ENCODE measurements at regions not wholly inside any gene's neighbourhood (a gene's known extent, or its start where the extent isn't known, plus 50 kb on each side); places are given as distances from the start of the nearest gene placed in this dataset.

DNA sequence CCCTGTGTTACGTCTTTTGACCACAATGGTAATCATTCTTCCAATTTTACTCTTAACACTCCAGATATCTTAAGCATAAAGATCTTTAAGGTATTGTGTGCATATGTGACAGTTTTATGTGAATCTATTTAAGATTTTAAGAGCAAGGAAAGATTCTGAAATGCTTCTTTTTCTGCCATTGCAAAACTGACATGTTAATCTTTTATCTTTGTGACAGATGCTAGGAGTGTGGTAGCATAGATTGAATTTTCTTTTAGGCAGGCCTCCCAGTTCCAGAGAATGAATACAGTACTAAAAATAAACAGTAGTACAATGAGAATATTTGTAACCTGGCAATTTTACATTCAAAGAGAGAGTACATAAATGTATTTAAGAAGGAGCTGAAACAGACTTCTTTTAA is 232.5 kb upstream of the ZSWIM2 start:
- H3K79me1 ChIP-seq (ENCODE audit: low read depth in 1 of 2, low read length in 2 of 2), result no peaks in the 10 kb centered on the region
- in situ Hi-C loops (cut with MboI; ENCODE audit: low sequenced_read_pairs) (no loop called here), intact Hi-C loops (cut with micrococcal nuclease) (no loop called here), dilution Hi-C loops (cut with HindIII; ENCODE audit: low sequenced_read_pairs, unreplicated experiment) (no loop called here)
- no peak overlapping the region for H2AK9ac ChIP-seq (replicated peaks; ENCODE audit: low read depth, low read length, poor library complexity)
- H2AK5ac ChIP-seq (ENCODE audit: low read depth, low read length), result no peak overlapping the region
- H3K4me3 ChIP-seq (ENCODE audit: insufficient read depth, low read depth, low read length), result no peak overlapping the region
- no peak overlapping the region for H2AFZ ChIP-seq (replicated peaks; ENCODE audit: low read length, poor library complexity)
- TF ChIP-seq BHLHE40 (IDR thresholded peaks at IDR 0.05; ENCODE audit: low read depth, low read length) (no peak), SMC3 (IDR thresholded peaks at IDR 0.05; ENCODE audit: low read depth, low read length) (no peak), MAZ (IDR thresholded peaks at IDR 0.05; ENCODE audit: borderline replicate concordance, low read depth, low read length) (no peak), CEBPB (IDR thresholded peaks at IDR 0.05; ENCODE audit: low read depth, low read length) (no peak), MAFK (IDR thresholded peaks at IDR 0.05; ENCODE audit: low read depth, low read length) (no peak)
- no peak overlapping the region for H3K4ac ChIP-seq (ENCODE audit: low read depth, low read length)
- H2BK20ac ChIP-seq (ENCODE audit: low read depth, low read length), result no peak overlapping the region
- H3K27ac ChIP-seq (ENCODE audit: insufficient read depth, low read length), result no peak overlapping the region
- ATAC-seq (ENCODE audit: low read depth) (no peak), DNase-seq (no peak)
- no peak overlapping the region for H3K14ac ChIP-seq (replicated peaks; ENCODE audit: low read depth, low read length)
- no peak overlapping the region for H4K91ac ChIP-seq (ENCODE audit: insufficient read depth, low read depth, low read length)
- no peaks in the 10 kb centered on the region for H3K27me3 ChIP-seq (ENCODE audit: control insufficient read depth, insufficient read depth, low read length)
- H3K56ac ChIP-seq (ENCODE audit: extremely low read depth, insufficient read depth, low read length), result no peak overlapping the region
- H3K9me1 ChIP-seq (ENCODE audit: insufficient read depth, low read length), result no peaks in the 10 kb centered on the region
- no CpG with 5 or more reads among the region's 1 CpG for WGBS, 2 experiments (ENCODE audit: extremely low coverage in 2 of 2, insufficient read length in 1 of 2)
- no peak overlapping the region for H2BK120ac ChIP-seq (ENCODE audit: low read depth, low read length)
- no peak overlapping the region for H4K8ac ChIP-seq (ENCODE audit: low read depth in 2 of 2, low read length in 2 of 2)
- no peak overlapping the region for H3K9ac ChIP-seq (ENCODE audit: low read depth, low read length)
- no peaks in the 10 kb centered on the region for H3K4me1 ChIP-seq (ENCODE audit: control insufficient read depth, insufficient read depth, low read length)
- no peak overlapping the region for H4K5ac ChIP-seq (ENCODE audit: low read depth, low read length)
- no peak overlapping the region for H2BK5ac ChIP-seq (ENCODE audit: low read depth, low read length, poor library complexity, severe bottlenecking)
- H4K20me1 ChIP-seq (ENCODE audit: insufficient read depth, low read length), result no peaks in the 10 kb centered on the region
- H3K9me3 ChIP-seq (ENCODE audit: control insufficient read depth, insufficient read depth, low read length), result no peaks in the 10 kb centered on the region
- H2BK15ac ChIP-seq (ENCODE audit: low read depth, low read length), result no peak overlapping the region
- H3K23ac ChIP-seq (ENCODE audit: low read depth, low read length), result no peak overlapping the region
- ChIA-PET POLR2A (ENCODE audit: unreplicated experiment) (no interaction called here), CTCF (no interaction called here)
- no peaks in the 10 kb centered on the region for H3K36me3 ChIP-seq (ENCODE audit: control insufficient read depth, insufficient read depth, low read length)
- no peak overlapping the region for H3K4me2 ChIP-seq (ENCODE audit: low read depth, low read length)
- BruUV-seq (replicated peaks), result no TSS peak
- no peak overlapping the region for H3K18ac ChIP-seq (ENCODE audit: low read depth, low read length)
